ENCODE measurements at regions not wholly inside any gene's neighbourhood (a gene's known extent, or its start where the extent isn't known, plus 50 kb on each side); places are given as distances from the start of the nearest gene placed in this dataset.

DNA sequence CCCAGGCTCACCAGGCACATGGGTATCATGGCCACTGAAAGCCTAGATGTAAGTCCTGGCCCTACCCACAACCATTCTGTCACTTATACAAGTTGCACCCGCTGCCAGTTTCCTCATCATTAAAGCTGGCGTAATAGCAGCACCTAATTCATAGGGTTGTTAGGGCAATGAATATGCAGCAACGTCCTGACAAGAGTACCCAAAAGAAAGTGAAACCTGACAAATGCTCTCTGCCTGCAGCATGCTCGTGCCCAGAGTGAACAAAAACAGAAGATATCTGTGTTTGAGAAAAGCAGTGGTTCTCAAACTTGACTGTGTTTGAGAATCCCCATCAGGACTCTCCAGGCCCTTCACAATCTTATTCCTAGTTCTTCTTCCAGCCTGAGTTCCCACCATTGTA lies 632.4 kb downstream of the SEMA5A start:
- no peaks in the 10 kb centered on the region for H3K79me2 ChIP-seq (ENCODE audit: insufficient read depth, low read length)
- H3K9me3 ChIP-seq (ENCODE audit: low read length) = no peaks in the 10 kb centered on the region
- H3K4me1 ChIP-seq (ENCODE audit: insufficient read depth, low read length, severe bottlenecking) = no peaks in the 10 kb centered on the region
- H2AFZ ChIP-seq (ENCODE audit: low read length) = no peak overlapping the region
- H3K4me2 ChIP-seq (ENCODE audit: low read length) = no peak overlapping the region
- H3K9me2 ChIP-seq (ENCODE audit: low read depth, low read length) = no peaks in the 10 kb centered on the region
- no peak overlapping the region for H3K4me3 ChIP-seq (ENCODE audit: low read depth, low read length, poor library complexity, severe bottlenecking)
- no peaks in the 10 kb centered on the region for H3K27me3 ChIP-seq (ENCODE audit: insufficient read depth, low read length)
- no peaks in the 10 kb centered on the region for H4K20me1 ChIP-seq (ENCODE audit: insufficient read depth, low read length)
- H3K9ac ChIP-seq (ENCODE audit: low read length) = no peak overlapping the region
- TF ChIP-seq, protein P1, sequence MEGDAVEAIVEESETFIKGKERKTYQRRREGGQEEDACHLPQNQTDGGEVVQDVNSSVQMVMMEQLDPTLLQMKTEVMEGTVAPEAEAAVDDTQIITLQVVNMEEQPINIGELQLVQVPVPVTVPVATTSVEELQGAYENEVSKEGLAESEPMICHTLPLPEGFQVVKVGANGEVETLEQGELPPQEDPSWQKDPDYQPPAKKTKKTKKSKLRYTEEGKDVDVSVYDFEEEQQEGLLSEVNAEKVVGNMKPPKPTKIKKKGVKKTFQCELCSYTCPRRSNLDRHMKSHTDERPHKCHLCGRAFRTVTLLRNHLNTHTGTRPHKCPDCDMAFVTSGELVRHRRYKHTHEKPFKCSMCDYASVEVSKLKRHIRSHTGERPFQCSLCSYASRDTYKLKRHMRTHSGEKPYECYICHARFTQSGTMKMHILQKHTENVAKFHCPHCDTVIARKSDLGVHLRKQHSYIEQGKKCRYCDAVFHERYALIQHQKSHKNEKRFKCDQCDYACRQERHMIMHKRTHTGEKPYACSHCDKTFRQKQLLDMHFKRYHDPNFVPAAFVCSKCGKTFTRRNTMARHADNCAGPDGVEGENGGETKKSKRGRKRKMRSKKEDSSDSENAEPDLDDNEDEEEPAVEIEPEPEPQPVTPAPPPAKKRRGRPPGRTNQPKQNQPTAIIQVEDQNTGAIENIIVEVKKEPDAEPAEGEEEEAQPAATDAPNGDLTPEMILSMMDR (IDR thresholded peaks at IDR 0.05; ENCODE audit: low read length) = no peak
- no peak for TF ChIP-seq EZH2 (IDR thresholded peaks at IDR 0.05; ENCODE audit: borderline replicate concordance, low read length)
- H3K36me3 ChIP-seq (ENCODE audit: insufficient read depth, low read length) = no peaks in the 10 kb centered on the region
- no peak overlapping the region for H3K27ac ChIP-seq (ENCODE audit: low read depth, low read length, poor library complexity, severe bottlenecking)
- H3F3A ChIP-seq (ENCODE audit: insufficient read depth, low read length) = no peaks in the 10 kb centered on the region

DNA sequence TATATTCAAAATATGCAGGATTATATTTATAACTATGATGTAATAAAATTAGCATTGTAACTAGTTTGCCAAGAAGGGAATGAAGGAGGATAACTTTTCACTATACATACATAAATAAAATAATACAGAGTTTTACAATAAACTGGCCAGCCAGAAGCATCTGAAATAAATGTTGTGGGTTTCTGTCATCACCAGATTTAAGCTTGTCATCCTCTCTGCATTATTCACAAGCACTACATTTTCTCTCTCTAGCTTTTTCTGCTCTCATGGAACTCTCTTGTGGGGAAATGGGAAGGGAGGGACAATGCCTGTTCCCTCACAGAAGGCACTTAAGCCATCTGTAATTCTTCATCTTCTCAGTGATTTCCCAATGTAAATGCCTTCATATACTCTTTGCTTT lies 626.8 kb downstream of the SEMA5A start:
- H3K9ac ChIP-seq (ENCODE audit: low read length) = no peak overlapping the region

DNA sequence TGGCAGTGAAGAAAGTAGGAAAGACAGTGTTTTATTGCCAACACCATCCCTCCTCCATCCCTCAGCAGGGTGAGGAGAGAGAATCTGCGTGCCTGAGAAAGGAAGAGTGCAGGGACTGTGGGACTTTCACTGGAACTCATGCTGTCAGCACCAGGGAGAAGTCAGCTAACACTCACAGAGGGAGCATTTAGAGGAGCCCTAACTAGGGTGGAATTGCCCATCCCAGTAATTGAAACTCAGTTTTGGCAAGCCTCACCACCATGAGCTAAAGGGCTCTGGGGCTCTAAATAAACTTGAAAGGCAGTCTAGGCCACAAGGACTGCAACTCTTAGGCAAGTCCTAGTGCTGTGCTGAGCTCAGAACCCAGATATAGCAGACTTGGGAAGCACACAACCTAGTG lies 622.3 kb downstream of the SEMA5A start:
- H3K4me1 ChIP-seq (ENCODE audit: insufficient read depth, low read length, severe bottlenecking) = no peaks in the 10 kb centered on the region
- H3K36me3 ChIP-seq (ENCODE audit: insufficient read depth, low read length) = no peaks in the 10 kb centered on the region
- H3K79me2 ChIP-seq (ENCODE audit: insufficient read depth, low read length) = no peaks in the 10 kb centered on the region
- no peak overlapping the region for H3K4me3 ChIP-seq (ENCODE audit: low read depth, low read length, poor library complexity, severe bottlenecking)
- no peaks in the 10 kb centered on the region for H3K9me3 ChIP-seq (ENCODE audit: low read length)
- H3K9ac ChIP-seq (ENCODE audit: low read length) = no peak overlapping the region
- H2AFZ ChIP-seq (ENCODE audit: low read length) = no peak overlapping the region
- no peaks in the 10 kb centered on the region for H3F3A ChIP-seq (ENCODE audit: insufficient read depth, low read length)
- H3K9me2 ChIP-seq (ENCODE audit: low read depth, low read length) = no peaks in the 10 kb centered on the region
- H4K20me1 ChIP-seq (ENCODE audit: insufficient read depth, low read length) = no peaks in the 10 kb centered on the region
- no peak overlapping the region for H3K27ac ChIP-seq (ENCODE audit: low read depth, low read length, poor library complexity, severe bottlenecking)
- no peaks in the 10 kb centered on the region for H3K27me3 ChIP-seq (ENCODE audit: insufficient read depth, low read length)
- TF ChIP-seq, protein P1 (IDR thresholded peaks at IDR 0.05; ENCODE audit: low read length) = no peak
- no peak for TF ChIP-seq EZH2 (IDR thresholded peaks at IDR 0.05; ENCODE audit: borderline replicate concordance, low read length)
- no peak overlapping the region for H3K4me2 ChIP-seq (ENCODE audit: low read length)

More for the DNA sequence above, 626.8 kb downstream of the SEMA5A start:
- Histone ChIP-seq H3F3A (ENCODE audit: insufficient read depth, low read length) (no peaks in the 10 kb centered on the region), H3K79me2 (ENCODE audit: insufficient read depth, low read length) (no peaks in the 10 kb centered on the region), H3K4me2 (ENCODE audit: low read length) (no peak overlapping the region), H3K9me2 (ENCODE audit: low read depth, low read length) (no peaks in the 10 kb centered on the region), H3K9me3 (ENCODE audit: low read length) (no peaks in the 10 kb centered on the region), H3K27me3 (ENCODE audit: insufficient read depth, low read length) (no peaks in the 10 kb centered on the region), H3K4me3 (ENCODE audit: low read depth, low read length, poor library complexity, severe bottlenecking) (no peak overlapping the region), H3K36me3 (ENCODE audit: insufficient read depth, low read length) (no peaks in the 10 kb centered on the region), H2AFZ (ENCODE audit: low read length) (no peak overlapping the region), H4K20me1 (ENCODE audit: insufficient read depth, low read length) (no peaks in the 10 kb centered on the region), H3K27ac (ENCODE audit: low read depth, low read length, poor library complexity, severe bottlenecking) (no peak overlapping the region), H3K4me1 (ENCODE audit: insufficient read depth, low read length, severe bottlenecking) (no peaks in the 10 kb centered on the region)
- TF ChIP-seq, protein P1 (IDR thresholded peaks at IDR 0.05; ENCODE audit: low read length) = no peak
- no peak for TF ChIP-seq EZH2 (IDR thresholded peaks at IDR 0.05; ENCODE audit: borderline replicate concordance, low read length)

All from OCI-LY1 (cell line).